Suppressor macrophage (primary cell): ENCODE measurements at regions not wholly inside any gene's neighbourhood (a gene's known extent, or its start where the extent isn't known, plus 50 kb on each side); places are given as distances from the start of the nearest gene placed in this dataset.
"Not testable (repeated sequence)": the region's sequence is repeated elsewhere in the genome, so short reads cannot be mapped to it uniquely, and the experiment has no call there.

Source experiments
- DNase-seq, 4 experiments: peaks; one replicate each; pipeline ENCODE4 v3.0.0-alpha.2; 2020 to 2022

GRCh38 chr13:103537616-103538015 lies 471.4 kb upstream of the SLC10A2 start:
- no peak for DNase-seq

- peak in 2 of 4 experiments; percentile 3 for DNase-seq
These were observed 465.1 kb upstream of the SLC10A2 start for GRCh38 chr13:103531278-103531677.

GRCh38 chr13:103528437-103528836 lies 462.2 kb upstream of the SLC10A2 start:
- DNase-seq, result no peak

GRCh38 chr13:103525530-103525929 lies 459.3 kb upstream of the SLC10A2 start:
- no peak for DNase-seq

GRCh38 chr13:103523858-103524257 lies 457.6 kb upstream of the SLC10A2 start:
- no peak for DNase-seq

- no peak for DNase-seq
These were observed 455.3 kb upstream of the SLC10A2 start for GRCh38 chr13:103521532-103521931.

- DNase-seq, result no peak
These were observed 451.5 kb upstream of the SLC10A2 start for GRCh38 chr13:103517768-103518102.

- DNase-seq, result no peak
These were observed 451.0 kb upstream of the SLC10A2 start for GRCh38 chr13:103517066-103517767.

- no peak for DNase-seq
These were observed 450.0 kb upstream of the SLC10A2 start for GRCh38 chr13:103516015-103516795.

GRCh38 chr13:103515410-103515809 lies 449.2 kb upstream of the SLC10A2 start:
- no peak for DNase-seq

- no peak for DNase-seq
These were observed 448.4 kb upstream of the SLC10A2 start for GRCh38 chr13:103514619-103515018.

GRCh38 chr13:103514188-103514587 lies 448.0 kb upstream of the SLC10A2 start:
- no peak for DNase-seq

- no peak for DNase-seq
These were observed 443.9 kb upstream of the SLC10A2 start for GRCh38 chr13:103510007-103510535.

GRCh38 chr13:103497404-103497803 lies 431.2 kb upstream of the SLC10A2 start:
- no peak for DNase-seq

- peak; percentile 4 to 51 (median 36) for DNase-seq
These were observed 421.6 kb upstream of the SLC10A2 start for GRCh38 chr13:103487841-103488240.

GRCh38 chr13:103473081-103473480 lies 406.9 kb upstream of the SLC10A2 start:
- DNase-seq, result no peak

GRCh38 chr13:103471896-103472295 lies 405.7 kb upstream of the SLC10A2 start:
- no peak for DNase-seq

- no peak for DNase-seq
These were observed 403.6 kb upstream of the SLC10A2 start for GRCh38 chr13:103469771-103470170.

GRCh38 chr13:103466761-103467160 lies 400.5 kb upstream of the SLC10A2 start:
- no peak for DNase-seq

GRCh38 chr13:103460246-103460645 lies 394.0 kb upstream of the SLC10A2 start:
- not testable (repeated sequence) for DNase-seq

- not testable (repeated sequence) for DNase-seq
These were observed 390.8 kb upstream of the SLC10A2 start for GRCh38 chr13:103457050-103457449.

GRCh38 chr13:103451656-103452055 lies 385.4 kb upstream of the SLC10A2 start:
- DNase-seq, result no peak

GRCh38 chr13:103443604-103444003 lies 377.4 kb upstream of the SLC10A2 start:
- DNase-seq, result no peak

GRCh38 chr13:103437651-103438050 lies 371.4 kb upstream of the SLC10A2 start:
- no peak for DNase-seq
